NCI-H345 treated with DMSO at 0.1 percent for 48 hours (cell line): ENCODE measurements at regions not wholly inside any gene's neighbourhood (a gene's known extent, or its start where the extent isn't known, plus 50 kb on each side); places are given as distances from the start of the nearest gene placed in this dataset.
"Not testable (repeated sequence)": the region's sequence is repeated elsewhere in the genome, so short reads cannot be mapped to it uniquely, and the experiment has no call there.

Experiments used
- DNase-seq: peaks from one replicate; lab custom pipeline; 2025; ENCODE audit not compliant: unreplicated experiment; lab: John Stamatoyannopoulos, UW

DNA sequence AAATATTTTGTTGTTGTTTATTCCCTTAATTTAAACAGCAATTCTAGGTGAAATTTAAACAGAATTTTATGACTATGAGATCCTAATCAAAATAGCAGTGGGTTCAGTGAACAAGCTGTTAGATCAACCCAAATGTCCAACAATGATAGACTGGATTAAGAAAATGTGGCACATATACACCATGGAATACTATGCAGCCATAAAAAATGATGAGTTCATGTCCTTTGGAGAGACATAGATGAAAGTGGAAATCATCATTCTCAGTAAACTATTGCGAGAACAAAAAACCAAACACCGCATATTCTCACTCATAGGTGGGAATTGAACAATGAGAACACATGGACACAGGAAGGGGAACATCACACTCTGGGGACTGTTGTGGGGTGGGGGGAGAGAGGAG is 407.3 kb upstream of the ADAMTSL1 start:
- not testable (repeated sequence) for DNase-seq

DNA sequence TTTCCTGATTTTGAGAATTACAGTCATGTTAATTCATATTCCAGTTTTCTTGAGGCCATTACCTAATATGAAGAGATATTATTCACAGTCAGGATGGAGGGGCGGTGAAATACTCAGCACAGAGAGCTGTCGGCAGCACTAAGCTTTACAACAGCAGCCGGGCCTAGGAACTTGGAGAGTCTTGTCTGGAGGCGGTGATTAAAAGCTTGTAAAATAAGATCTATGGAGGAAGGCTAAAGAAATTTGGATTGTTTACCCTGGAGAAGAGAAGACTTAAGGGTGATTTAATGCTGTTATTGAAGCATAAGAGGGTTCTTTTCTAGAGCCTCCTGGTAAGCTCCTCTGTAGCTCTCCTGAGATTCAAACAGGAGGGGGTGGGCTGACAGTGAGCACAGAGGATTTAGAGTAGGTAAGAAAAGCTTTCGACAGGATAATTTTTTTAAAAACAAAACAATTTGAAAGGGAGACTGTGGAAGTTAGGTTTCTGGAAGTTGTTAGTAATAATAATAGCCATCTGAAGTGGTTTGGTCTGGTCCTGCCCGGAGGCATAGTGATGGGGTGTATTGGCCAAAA is 406.3 kb upstream of the ADAMTSL1 start:
- DNase-seq, result no peak

DNA sequence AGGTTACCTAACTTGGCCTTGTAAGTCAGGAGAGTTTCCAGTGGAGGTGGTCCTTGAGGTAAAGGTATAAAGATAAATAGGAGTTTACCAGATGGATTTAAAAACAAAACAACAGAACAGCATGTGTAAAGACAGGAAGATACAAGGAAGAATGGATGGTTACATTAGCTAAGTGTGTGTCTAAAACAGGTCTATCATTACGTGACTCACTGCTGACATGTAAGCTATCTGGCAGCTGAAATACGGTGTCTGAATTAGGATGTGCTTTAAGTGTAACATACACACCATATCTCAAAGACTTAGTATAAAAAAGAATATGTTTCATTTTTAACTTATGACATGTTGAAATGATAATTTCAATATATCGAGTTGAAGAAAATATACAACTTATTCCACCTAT is 405.1 kb upstream of the ADAMTSL1 start:
- no peak for DNase-seq

DNA sequence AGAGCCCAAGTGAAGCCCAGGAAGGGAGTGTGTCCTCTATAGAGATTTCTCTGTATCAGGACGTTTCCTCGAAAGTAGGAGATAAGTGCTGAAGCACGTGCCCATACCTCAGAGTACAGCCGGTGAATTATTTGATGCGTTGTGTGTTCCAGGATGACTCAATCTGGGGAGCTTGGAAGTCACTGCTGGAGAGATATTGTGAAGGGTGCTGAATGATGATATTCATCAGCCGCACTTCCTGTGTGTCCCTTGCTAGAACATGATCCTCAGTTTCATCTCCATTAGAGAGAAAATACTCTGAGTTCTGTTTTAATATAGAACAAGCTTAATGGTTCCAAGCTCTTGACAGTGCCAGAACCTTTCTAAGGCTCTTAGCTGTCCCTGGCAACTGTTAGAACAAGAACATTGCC is 402.3 kb upstream of the ADAMTSL1 start:
- no peak for DNase-seq

DNA sequence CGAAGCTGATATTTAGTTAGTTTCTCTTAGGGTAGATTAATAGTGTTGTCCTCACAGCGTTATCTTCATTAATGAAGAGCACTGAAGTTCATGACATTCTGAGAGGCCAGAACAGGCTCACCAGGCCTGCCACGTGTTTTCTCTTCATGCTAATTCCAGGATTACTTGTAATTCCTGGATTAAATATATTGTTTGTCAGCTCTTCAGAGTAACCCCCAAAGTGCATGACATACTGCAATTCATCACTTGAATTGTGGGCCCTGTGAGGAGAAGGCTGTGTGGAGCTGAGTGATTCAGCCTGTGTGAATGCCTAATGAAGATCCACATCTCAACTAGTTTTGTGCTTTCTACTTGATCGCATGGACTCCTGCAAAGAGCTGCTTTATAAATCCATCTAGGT is 401.0 kb upstream of the ADAMTSL1 start:
- no peak for DNase-seq

DNA sequence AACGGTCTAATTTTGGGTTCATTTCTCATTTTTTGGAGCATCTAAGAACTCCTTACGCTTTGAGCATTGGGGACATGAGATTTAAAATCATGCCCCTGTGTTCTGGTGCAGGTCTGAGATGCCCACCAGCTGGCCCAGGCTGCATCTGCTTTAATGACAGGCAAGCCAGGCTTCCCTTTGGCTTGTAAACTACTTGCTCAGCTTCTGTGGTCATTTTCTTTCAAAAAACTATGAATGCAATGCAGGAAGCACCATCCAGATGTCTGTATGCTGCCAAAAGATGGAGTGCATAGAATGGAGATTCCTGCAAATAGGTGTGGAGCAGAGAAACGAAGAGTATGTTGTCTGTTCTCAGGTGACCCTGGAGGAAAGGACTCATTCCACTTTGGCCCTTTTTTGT is 399.9 kb upstream of the ADAMTSL1 start:
- no peak for DNase-seq

DNA sequence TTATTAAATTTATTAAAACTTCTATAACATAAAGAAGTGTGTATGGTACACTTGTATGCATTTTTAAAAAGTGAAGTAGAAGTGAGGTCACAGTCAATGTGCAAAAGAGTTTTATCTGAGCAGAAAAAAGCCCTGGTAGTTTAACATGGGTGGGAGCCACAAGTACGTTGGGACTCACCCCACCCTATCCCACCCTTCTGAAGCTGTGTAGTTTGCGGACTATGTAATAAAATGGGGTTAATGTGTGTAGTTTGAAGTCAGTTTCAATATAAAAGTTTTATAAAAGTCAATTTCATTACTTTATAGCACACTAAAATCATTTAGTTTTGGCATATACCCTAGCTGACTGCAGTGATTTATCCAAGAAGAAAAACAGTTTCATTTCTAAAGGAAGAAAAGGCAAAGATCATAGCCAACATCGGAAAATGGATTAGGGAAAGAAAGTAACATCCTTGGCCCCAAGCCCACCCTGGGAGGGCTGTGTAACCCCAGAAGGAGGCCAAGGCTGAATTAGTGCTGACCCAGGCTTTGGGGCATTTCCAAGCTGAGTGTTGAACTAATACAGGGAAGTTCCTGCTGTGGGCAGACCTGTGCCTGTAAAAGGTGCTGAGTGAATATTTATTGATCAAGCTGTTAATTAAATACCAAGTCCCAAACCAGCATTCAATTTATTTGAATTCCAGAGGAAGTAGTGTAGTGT is 398.6 kb upstream of the ADAMTSL1 start:
- DNase-seq, result no peak

DNA sequence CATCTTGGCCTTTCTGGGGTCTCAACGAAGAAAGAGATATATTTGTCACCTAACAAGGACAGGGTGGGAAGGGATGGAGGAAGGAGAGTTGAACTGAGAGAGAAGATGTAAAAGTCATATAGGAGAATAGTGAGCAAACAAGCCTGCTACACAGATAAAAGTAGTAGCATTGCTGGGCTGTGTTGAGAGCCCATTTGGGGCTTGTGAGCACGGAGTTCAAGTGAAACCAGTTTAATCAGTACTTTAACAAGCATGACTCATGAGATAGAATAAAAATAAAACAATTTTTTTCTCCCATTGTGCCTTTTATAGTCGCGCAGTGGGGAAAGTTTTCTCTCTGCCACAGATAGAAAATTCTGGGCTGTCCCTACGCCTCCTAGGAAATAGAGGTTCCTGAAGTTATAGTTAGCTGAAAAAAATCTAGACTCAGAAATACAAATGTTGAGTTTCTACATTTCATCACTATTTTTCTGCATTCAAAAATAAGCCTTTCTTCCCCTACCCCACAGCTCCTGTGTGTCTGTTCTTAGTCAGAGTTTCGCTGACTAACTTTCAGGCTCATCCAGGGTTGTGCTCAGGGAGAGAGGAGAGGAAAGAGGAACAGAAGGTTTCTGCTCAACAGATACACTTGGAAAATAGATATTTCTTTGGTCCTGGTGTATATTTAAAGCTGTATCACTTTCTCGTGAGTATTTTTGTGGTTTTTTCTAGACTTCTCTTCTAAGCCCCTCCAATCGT is 395.8 kb upstream of the ADAMTSL1 start:
- DNase-seq, result no peak

DNA sequence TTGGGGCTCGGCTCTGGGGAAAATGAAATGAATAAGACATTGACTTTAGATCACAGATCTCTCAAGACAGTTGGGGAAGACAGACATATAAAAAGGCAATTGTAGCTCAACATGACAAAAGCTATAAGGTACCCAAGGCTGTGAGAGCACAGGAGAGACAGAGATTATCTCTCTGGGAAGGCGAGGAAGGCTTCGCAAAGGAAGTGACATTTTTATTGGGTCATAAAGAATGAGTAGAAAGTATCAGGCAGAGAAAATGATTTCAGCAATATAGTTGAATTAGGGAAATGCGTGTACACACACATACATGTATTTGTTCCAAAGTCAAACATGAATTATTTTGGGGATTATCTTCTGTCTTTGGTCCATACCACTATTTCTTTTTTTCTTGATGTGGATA is 381.8 kb upstream of the ADAMTSL1 start:
- DNase-seq, result no peak

DNA sequence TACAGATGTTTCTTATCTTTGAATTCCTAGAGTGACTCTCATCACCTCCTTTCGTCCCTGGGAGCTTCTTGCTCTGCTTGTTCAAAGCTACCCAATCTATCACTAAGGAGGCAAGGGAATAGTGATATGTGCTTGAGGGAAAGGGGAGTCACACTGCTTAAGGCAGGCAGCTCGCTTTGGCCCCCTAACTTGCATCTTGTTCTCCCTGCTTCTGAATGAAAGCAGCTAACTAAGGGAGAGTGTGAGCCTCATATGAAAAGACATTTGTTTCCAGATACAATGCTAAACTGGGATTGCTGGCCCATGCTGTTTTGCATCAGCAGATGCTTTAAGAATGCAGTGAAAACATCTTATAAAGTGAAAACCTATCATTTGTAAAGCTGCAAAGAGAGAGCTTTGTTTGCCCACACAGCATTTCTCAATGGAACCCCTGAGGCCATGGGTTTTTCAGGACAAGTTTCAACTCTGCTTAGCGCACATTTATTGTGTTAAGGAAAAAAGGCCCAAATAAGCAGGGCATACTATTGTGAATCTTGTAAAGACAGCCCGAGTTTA is 367.9 kb upstream of the ADAMTSL1 start:
- DNase-seq, result no peak

DNA sequence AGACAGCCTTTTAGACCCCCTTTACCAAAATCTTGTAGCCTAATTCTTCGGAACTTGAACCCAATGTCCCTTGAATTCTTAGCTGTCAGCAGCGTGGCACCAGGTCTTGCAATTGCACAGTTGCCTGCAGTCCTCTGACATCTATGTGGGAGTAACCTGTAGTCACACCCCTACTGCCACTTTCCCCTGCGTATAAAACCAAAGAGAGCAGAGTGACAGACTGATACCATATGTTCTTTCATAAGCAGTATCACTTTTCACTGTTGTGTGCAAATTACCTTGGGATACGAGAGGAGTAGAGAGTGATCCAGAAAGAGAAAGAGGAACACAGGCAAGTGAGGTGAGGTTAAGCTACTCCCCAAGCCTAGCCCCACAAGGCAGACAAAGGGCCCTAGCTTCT is 364.3 kb upstream of the ADAMTSL1 start:
- DNase-seq, result no peak

DNA sequence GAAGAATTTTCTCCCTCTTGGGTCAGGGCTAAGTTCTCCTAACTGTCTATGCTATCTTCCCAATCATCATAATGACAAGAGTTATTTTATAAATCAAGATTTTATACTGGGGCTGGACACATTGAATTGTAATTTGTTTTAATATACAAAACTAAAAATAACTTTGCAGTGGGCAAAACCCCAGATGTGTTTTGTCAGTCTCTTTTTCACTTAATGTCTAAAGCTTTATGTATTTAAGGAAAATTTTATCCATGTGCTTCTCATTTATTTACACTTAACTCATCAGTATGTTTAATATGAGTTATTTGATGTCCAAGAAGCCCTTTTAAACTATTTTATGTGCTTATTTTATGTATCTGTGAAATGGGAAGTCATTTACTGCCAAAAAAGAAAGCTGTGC is 362.8 kb upstream of the ADAMTSL1 start:
- DNase-seq, result no peak

DNA sequence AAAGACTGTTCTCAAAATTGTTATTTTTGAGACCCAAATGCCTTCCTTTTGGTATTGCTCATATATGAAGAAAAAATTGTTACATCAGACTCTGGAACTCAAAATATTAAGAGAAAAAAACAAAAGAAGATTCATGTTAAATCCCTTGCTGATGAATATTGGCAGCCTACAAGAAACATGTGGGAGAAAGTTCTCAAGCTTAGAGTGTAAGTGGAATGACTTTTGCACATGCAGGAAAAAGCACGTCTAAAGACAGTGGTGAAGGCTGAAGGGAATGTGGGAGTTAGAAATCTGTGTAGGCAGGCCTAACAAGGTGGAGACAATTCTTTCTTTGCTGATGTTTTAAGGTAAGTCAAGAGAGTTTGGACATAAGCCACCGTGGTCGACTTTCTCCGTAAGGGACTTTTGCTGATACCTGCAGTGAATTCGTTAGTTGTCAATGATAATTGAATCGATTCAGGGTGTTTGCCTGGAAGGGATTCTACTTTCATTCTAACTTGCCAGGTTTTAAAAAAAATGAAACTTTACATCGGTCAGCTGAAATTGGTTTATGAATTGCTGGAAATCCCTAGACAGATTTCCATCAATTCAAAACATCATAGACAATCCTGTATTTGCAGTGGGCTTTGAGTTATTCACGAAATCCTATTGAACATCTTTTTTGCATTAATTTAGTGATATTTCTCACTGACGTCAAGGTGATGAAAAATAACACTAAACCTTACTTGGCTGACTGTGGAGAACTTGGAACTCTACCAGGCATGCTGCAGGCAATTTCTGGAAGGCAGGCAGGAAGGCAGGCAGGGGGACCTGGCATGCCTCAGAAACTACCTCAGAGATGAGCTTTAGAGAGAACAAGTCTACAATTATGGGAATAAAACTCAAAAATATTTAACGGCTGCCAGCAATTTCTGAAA is 359.1 kb upstream of the ADAMTSL1 start:
- no peak for DNase-seq

DNA sequence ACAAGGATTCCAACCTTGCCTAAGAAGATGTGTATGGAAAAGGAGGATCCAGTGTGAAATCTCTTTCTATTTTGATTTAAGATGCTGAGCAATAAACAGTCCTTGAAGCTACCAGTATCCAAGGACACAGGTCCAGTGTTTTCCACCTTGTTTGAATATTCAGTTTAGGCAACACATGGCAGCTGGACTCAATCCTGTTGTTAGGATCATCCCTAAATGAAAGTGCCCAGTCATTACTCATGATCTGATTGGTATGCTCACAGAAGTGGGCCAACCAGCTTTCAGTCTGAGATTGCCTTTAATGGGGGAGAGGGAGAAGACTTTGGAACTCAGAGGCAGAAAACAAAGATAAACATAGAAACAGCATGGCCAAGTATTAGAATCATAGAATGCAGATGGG is 355.7 kb upstream of the ADAMTSL1 start:
- no peak for DNase-seq

DNA sequence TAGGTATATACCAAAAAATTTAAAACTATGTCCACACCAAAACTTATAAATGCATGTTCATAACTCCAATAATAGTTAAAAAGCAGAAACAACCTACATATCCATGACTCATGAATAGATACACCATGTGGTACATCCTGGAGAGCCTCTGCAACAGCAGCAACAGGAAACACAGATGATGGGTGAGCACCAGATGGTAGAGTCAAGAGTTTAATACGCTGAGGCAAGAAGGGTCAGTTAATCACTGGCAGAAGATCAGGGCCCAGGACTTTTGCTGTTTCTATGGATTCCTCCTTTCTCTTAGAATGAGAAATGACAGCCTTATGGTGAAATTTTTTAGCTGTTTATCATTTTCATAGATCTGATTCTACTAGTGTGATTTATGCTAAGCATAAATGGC is 351.8 kb upstream of the ADAMTSL1 start:
- no peak for DNase-seq

DNA sequence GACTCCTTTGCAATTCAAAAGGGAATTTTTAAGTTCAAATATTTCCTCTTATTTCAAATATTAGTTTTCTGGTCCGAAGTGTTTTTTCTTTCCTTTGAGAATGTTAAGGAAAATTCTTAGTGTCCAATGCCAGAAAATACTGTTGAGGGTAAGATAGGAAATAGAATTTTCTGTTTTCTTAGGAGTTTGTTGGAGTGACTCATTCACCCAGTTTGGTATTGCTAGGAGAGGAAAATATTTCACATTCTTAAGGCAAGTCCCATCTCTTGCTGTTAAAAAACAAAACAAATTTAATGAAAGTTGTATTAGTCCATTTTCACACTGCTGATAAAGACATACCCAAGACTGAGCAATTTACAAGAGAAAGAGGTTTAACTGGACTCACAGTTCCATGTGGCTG is 349.2 kb upstream of the ADAMTSL1 start:
- no peak for DNase-seq

DNA sequence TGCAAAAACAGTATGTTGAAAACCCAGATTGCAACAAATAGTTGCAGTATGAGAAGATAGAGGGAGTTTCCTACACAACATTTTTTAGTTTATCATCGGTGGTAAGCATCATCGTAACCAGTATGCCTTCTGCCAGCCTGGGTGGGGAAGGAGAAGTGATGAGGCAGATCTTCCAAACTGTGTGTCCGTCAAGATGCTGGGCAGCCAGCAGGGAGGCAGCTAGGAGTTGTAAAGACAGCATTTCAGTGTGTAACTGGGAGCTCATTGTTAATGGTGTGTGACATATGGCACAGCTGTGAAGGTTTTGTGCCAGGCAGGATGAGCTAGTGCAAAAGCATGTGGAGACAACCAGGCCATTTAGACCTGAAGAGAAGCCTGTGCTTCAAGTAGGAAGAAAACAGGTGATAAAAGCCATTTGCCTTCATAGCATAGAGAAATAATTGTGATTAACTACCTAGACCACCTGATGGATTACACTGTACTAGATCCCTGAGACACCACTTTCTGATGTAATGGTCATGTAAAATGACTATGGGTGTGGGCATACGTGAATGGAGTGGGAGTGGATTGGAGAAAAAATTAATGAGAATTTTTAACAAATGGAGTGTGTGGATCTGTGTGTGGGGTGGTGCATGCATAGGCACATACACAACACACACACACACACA is 347.0 kb upstream of the ADAMTSL1 start:
- no peak for DNase-seq

DNA sequence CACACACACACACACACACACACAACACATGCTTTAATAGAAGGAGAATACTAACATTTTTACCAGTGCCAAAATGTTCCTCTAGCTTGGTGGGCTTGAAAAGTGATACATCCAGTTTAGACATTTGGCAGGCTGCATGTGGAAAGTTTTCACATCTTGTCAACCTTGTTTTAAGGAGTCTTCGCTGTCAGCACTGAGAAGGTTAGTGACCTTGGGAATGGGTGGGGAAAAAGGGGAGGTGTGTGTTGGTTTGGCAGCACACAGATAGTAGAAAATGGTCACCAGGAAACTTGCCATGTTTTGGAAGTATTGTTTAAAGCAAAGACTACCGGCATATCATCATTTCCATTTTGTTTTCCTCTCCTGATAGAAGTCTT is 346.5 kb upstream of the ADAMTSL1 start:
- DNase-seq, result no peak

DNA sequence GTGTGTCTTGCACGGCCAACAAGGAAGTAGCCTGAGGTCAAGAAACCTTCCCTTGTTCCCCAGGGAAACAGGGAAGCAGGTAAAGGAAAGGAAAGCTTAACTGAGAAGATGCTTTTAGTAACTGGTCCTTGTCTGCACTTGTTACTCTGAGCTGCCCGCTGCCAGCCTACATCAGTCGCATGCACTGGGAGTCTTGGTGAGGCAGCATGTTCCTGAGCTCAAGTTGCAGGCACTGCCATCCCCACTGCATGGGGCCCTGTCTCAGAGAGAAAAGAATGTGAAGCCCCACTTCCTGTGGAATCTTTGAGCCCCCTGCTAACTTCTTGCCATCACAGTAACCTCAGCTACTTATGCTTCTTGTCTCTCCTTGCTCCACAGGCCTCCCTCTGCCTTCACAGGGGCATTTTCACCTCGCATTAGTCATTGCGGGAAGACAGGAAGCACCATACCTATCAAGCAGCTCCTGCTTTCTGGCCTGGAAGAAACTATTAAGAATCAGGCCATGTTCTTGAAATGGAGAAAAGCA is 344.1 kb upstream of the ADAMTSL1 start:
- no peak for DNase-seq

DNA sequence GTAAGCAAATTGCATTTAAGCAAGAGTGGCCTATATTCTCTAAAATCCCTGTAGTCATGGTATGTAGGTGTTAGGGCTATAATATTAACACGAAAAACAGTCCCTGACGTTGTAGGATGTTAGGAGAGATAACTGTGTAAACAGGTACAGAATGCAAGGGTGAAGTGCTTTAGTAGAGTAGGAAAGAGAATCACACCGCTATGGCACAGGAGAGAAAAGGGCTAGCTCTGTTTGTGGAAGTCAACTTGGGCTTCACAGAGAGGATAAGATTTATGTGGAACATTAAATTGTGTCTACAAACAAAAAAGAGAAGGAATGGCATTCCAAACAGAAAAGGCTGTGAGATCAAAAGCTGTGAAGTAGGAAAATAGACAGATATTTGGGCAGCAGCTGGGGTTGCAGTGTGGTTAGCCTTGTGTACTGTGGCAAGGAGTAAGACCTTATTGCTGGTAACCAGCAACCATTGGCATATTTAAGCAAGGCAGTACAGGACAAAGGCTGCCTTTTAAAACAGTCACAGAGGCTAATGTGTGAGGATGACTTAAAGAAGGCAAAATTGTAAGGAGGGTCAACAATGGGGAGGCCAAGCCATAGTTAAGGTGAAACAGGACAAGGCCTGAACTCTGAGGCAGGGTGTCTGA is 337.5 kb upstream of the ADAMTSL1 start:
- no peak for DNase-seq
